ENCODE measurements at regions not wholly inside any gene's neighbourhood (a gene's known extent, or its start where the extent isn't known, plus 50 kb on each side); places are given as distances from the start of the nearest gene placed in this dataset.
A peak's percentile ranks its signal among the peaks of the same experiment; 100 is the strongest.

DNA sequence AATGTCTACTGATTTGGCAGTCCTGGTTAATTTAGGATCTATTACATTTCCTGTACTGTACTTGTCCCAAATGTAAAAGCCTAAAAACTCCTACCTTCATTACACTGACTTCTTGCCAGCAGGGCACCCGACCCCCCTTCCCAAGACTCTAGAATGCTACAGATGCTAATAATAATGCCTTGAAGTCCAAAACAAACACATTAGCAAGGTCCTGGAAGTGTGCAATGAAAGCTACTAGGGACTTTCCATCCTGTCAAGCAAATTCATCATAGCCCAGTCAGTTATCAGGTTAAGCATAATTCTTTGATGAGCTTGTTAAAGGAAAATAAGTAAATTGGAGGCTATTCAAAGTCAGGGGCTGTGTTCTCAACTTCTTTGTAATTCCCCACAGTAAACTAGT, 115.3 kb upstream of the RBBP8 start:
- TF ChIP-seq, protein P1, sequence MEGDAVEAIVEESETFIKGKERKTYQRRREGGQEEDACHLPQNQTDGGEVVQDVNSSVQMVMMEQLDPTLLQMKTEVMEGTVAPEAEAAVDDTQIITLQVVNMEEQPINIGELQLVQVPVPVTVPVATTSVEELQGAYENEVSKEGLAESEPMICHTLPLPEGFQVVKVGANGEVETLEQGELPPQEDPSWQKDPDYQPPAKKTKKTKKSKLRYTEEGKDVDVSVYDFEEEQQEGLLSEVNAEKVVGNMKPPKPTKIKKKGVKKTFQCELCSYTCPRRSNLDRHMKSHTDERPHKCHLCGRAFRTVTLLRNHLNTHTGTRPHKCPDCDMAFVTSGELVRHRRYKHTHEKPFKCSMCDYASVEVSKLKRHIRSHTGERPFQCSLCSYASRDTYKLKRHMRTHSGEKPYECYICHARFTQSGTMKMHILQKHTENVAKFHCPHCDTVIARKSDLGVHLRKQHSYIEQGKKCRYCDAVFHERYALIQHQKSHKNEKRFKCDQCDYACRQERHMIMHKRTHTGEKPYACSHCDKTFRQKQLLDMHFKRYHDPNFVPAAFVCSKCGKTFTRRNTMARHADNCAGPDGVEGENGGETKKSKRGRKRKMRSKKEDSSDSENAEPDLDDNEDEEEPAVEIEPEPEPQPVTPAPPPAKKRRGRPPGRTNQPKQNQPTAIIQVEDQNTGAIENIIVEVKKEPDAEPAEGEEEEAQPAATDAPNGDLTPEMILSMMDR (IDR thresholded peaks at IDR 0.05; ENCODE audit: borderline replicate concordance, extremely low read depth, insufficient read depth): no peak
- DNase-seq: no peak
- no peaks in the 10 kb centered on the region for H3K27me3 ChIP-seq (ENCODE audit: control insufficient read depth, insufficient read depth, low read length)
- intact Hi-C loops (cut with DNase I): no loop called here
- H3K9me3 ChIP-seq (ENCODE audit: control insufficient read depth in 2 of 3, insufficient read depth in 1 of 3, low read length in 3 of 3): no peaks in the 10 kb centered on the region
- no peak for FAIRE-seq
- H3K27ac ChIP-seq (ENCODE audit: low read depth in 2 of 2, low read length in 2 of 2): no peak overlapping the region
- H3K36me3 ChIP-seq (ENCODE audit: control insufficient read depth in 2 of 3, insufficient read depth in 3 of 3, low read length in 3 of 3): no peaks in the 10 kb centered on the region
- no peak overlapping the region for H3K4me3 ChIP-seq (ENCODE audit: low read length in 3 of 3)
- peaks cover 0 to 2% (median 0%) of the 10 kb centered on the region in 3 donors for H3K4me1 ChIP-seq (ENCODE audit: control insufficient read depth in 2 of 3, insufficient read depth in 2 of 3, low read depth in 1 of 3, low read length in 3 of 3)
- no peak overlapping the region for H3K9ac ChIP-seq (ENCODE audit: low read length in 3 of 3)

DNA sequence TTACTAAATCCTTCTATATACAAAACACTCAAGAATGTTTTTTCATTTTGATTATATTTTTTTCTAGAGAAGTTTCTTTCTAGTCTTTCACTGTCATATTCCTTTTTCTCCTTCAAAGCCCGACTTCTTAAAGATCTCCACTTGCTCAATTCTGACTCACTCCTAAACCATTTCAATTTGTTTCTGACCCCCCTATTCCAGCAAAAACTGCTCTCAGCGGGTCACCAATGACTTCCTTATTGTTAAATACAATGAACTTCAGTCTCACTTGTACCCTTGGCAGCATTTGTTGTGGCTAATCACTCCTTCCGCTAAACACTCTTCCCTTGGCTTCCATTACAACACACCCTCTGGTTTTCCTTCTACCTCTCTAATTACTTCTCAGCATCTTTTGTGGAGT, 111.1 kb upstream of the RBBP8 start:
- H3K27ac ChIP-seq (ENCODE audit: low read depth in 2 of 2, low read length in 2 of 2): no peak overlapping the region
- no peak overlapping the region for H3K9ac ChIP-seq (ENCODE audit: low read length in 3 of 3)
- intact Hi-C loops (cut with DNase I): no loop called here
- H3K4me3 ChIP-seq (ENCODE audit: low read length in 3 of 3): no peak overlapping the region
- FAIRE-seq (peak; percentile 3), DNase-seq (no peak)
- no peaks in the 10 kb centered on the region for H3K9me3 ChIP-seq (ENCODE audit: control insufficient read depth in 2 of 3, insufficient read depth in 1 of 3, low read length in 3 of 3)
- peaks cover 0 to 2% (median 0%) of the 10 kb centered on the region in 3 donors for H3K4me1 ChIP-seq (ENCODE audit: control insufficient read depth in 2 of 3, insufficient read depth in 2 of 3, low read depth in 1 of 3, low read length in 3 of 3)
- no peaks in the 10 kb centered on the region for H3K36me3 ChIP-seq (ENCODE audit: control insufficient read depth in 2 of 3, insufficient read depth in 3 of 3, low read length in 3 of 3)
- TF ChIP-seq, protein P1 (IDR thresholded peaks at IDR 0.05; ENCODE audit: borderline replicate concordance, extremely low read depth, insufficient read depth): no peak
- H3K27me3 ChIP-seq (ENCODE audit: control insufficient read depth, insufficient read depth, low read length): no peaks in the 10 kb centered on the region

DNA sequence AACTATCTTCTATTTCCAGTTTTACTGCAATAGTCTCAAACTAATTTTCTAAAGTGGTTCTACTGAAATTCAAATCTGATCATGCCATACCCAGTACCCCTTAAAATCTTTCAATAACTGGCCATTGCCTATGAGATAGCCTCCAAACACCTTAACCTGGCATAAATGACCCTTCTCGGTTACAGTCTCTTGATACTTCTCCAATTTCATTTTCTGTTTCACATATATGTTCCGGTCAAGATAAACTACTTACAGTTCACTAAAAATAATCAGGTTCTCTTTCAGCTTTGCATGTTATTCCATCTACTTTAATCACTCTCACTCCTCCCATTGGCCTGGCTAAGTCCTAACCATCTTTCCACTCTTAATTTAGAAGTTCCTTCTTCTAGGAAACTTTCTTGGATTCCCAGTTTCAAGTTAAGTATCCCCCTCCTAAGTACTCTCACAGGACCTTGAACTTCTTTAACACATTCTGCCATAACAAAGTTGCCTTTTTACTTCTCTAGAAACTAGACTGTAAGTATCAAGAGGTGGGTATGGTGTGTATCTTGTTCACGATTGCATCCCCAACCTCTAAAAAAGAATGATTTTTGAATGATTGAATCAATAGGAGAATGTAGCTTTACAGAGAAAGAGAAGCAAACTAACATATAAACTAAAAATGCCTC, 110.2 kb upstream of the RBBP8 start:
- no peak for DNase-seq
- Histone ChIP-seq H3K9ac (ENCODE audit: low read length in 3 of 3) (no peak overlapping the region), H3K27ac (ENCODE audit: low read depth in 2 of 2, low read length in 2 of 2) (no peak overlapping the region), H3K4me3 (ENCODE audit: low read length in 3 of 3) (no peak overlapping the region), H3K27me3 (ENCODE audit: control insufficient read depth, insufficient read depth, low read length) (no peaks in the 10 kb centered on the region), H3K4me1 (ENCODE audit: control insufficient read depth in 2 of 3, insufficient read depth in 2 of 3, low read depth in 1 of 3, low read length in 3 of 3) (no peaks in the 10 kb centered on the region), H3K9me3 (ENCODE audit: control insufficient read depth in 2 of 3, insufficient read depth in 1 of 3, low read length in 3 of 3) (no peaks in the 10 kb centered on the region), H3K36me3 (ENCODE audit: control insufficient read depth in 2 of 3, insufficient read depth in 3 of 3, low read length in 3 of 3) (no peaks in the 10 kb centered on the region)
- no peak for FAIRE-seq
- intact Hi-C loops (cut with DNase I): no loop called here
- TF ChIP-seq, protein P1 (IDR thresholded peaks at IDR 0.05; ENCODE audit: borderline replicate concordance, extremely low read depth, insufficient read depth): no peak

DNA sequence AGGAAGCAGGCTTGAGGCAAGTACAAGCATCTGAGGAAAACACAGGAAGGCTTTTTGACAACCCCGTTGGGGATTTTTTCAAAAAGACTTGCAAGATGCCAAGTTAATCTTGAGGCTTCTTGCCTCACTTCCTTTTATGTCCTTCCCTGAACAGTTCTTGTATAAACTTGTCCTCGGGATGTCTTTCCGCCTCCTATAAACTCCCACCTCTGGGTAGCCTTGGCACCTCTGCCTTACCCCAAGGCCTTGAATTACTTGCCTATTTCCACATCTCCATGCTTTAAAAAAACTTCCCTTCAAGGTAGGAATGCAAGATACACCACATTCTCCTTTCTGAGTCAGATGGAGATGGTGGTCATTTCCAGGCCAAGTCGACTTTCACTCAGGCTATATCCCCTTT, 106.4 kb upstream of the RBBP8 start:
- no peaks in the 10 kb centered on the region for H3K36me3 ChIP-seq (ENCODE audit: control insufficient read depth in 2 of 3, insufficient read depth in 3 of 3, low read length in 3 of 3)
- DNase-seq: no peak
- no peak overlapping the region for H3K9ac ChIP-seq (ENCODE audit: low read length in 3 of 3)
- no peak for FAIRE-seq
- H3K27me3 ChIP-seq (ENCODE audit: control insufficient read depth, insufficient read depth, low read length): no peaks in the 10 kb centered on the region
- no peaks in the 10 kb centered on the region for H3K9me3 ChIP-seq (ENCODE audit: control insufficient read depth in 2 of 3, insufficient read depth in 1 of 3, low read length in 3 of 3)
- no peak overlapping the region for H3K27ac ChIP-seq (ENCODE audit: low read depth in 2 of 2, low read length in 2 of 2)
- no peak overlapping the region for H3K4me3 ChIP-seq (ENCODE audit: low read length in 3 of 3)
- H3K4me1 ChIP-seq (ENCODE audit: control insufficient read depth in 2 of 3, insufficient read depth in 2 of 3, low read depth in 1 of 3, low read length in 3 of 3): no peaks in the 10 kb centered on the region
- TF ChIP-seq, protein P1 (IDR thresholded peaks at IDR 0.05; ENCODE audit: borderline replicate concordance, extremely low read depth, insufficient read depth): no peak
- intact Hi-C loops (cut with DNase I): no loop called here
